ENCODE measurements at regions not wholly inside any gene's neighbourhood (a gene's known extent, or its start where the extent isn't known, plus 50 kb on each side); places are given as distances from the start of the nearest gene placed in this dataset.

GRCh38 chr11:44366026-44366425 is 56.1 kb upstream of the ALX4 start:
- H3K23ac ChIP-seq (ENCODE audit: low read length), result no peak overlapping the region
- H2BK5ac ChIP-seq (ENCODE audit: low read depth, low read length, poor library complexity), result no peak overlapping the region
- H3K4me1 ChIP-seq (ENCODE audit: control insufficient read depth in 1 of 2, insufficient read depth in 2 of 2, low read length in 2 of 2), result no peaks in the 10 kb centered on the region
- no peak overlapping the region for H3K14ac ChIP-seq (ENCODE audit: low read length)
- H4K91ac ChIP-seq (ENCODE audit: low read depth, low read length), result no peak overlapping the region
- H4K8ac ChIP-seq (ENCODE audit: low read depth, low read length), result no peak overlapping the region
- H3K79me1 ChIP-seq (ENCODE audit: low read length), result no peaks in the 10 kb centered on the region
- H3K4me2 ChIP-seq (ENCODE audit: low read length), result no peak overlapping the region
- H3K27me3 ChIP-seq (ENCODE audit: insufficient read depth, low read length), result no peaks in the 10 kb centered on the region
- no peak overlapping the region for H2BK120ac ChIP-seq (ENCODE audit: insufficient read depth, low read length, poor library complexity)
- H2AK5ac ChIP-seq (ENCODE audit: low read length), result no peak overlapping the region
- H3K9me3 ChIP-seq (ENCODE audit: insufficient read depth, low read depth, low read length), result no peaks in the 10 kb centered on the region
- H3K18ac ChIP-seq (ENCODE audit: low read length), result no peak overlapping the region
- no peak overlapping the region for H2AFZ ChIP-seq (ENCODE audit: insufficient read depth, low read length, poor library complexity)
- no peaks in the 10 kb centered on the region for H3K79me2 ChIP-seq (ENCODE audit: control insufficient read depth, insufficient read depth, low read length, poor library complexity)
- H3K27ac ChIP-seq (ENCODE audit: low read depth, low read length), result no peak overlapping the region
- no peaks in the 10 kb centered on the region for H3K36me3 ChIP-seq (ENCODE audit: control insufficient read depth in 1 of 2, insufficient read depth in 2 of 2, low read length in 2 of 2)
- no peak overlapping the region for H3K4ac ChIP-seq (ENCODE audit: low read depth, low read length)
- no peak overlapping the region for H3K4me3 ChIP-seq (ENCODE audit: low read depth, low read length)
- no peak overlapping the region for H3K9ac ChIP-seq (ENCODE audit: low read length)
- no peak for DNase-seq
- WGBS (ENCODE audit: extremely low coverage, insufficient coverage, insufficient read length), result no CpG with 5 or more reads among the region's 6 CpGs
- H4K12ac ChIP-seq (ENCODE audit: low read depth, low read length), result no peak overlapping the region
- H2BK12ac ChIP-seq (ENCODE audit: low read length), result no peak overlapping the region

GRCh38 chr11:44366741-44367140 is 56.8 kb upstream of the ALX4 start:
- WGBS (ENCODE audit: extremely low coverage, insufficient coverage, insufficient read length), result no CpG with 5 or more reads among the region's 8 CpGs
- Histone ChIP-seq H3K9ac (ENCODE audit: low read length) (no peak overlapping the region), H3K36me3 (ENCODE audit: control insufficient read depth in 1 of 2, insufficient read depth in 2 of 2, low read length in 2 of 2) (no peaks in the 10 kb centered on the region), H3K4me1 (ENCODE audit: control insufficient read depth in 1 of 2, insufficient read depth in 2 of 2, low read length in 2 of 2) (no peaks in the 10 kb centered on the region), H3K79me2 (ENCODE audit: control insufficient read depth, insufficient read depth, low read length, poor library complexity) (no peaks in the 10 kb centered on the region), H3K9me3 (ENCODE audit: insufficient read depth, low read depth, low read length) (no peaks in the 10 kb centered on the region), H4K12ac (ENCODE audit: low read depth, low read length) (no peak overlapping the region), H4K8ac (ENCODE audit: low read depth, low read length) (no peak overlapping the region), H2AFZ (ENCODE audit: insufficient read depth, low read length, poor library complexity) (no peak overlapping the region), H3K14ac (ENCODE audit: low read length) (no peak overlapping the region), H3K79me1 (ENCODE audit: low read length) (no peaks in the 10 kb centered on the region), H3K27me3 (ENCODE audit: insufficient read depth, low read length) (no peaks in the 10 kb centered on the region), H2BK12ac (ENCODE audit: low read length) (no peak overlapping the region), H3K23ac (ENCODE audit: low read length) (no peak overlapping the region), H2AK5ac (ENCODE audit: low read length) (no peak overlapping the region), H3K4me3 (ENCODE audit: low read depth, low read length) (no peak overlapping the region), H4K91ac (ENCODE audit: low read depth, low read length) (no peak overlapping the region), H3K18ac (ENCODE audit: low read length) (no peak overlapping the region), H2BK120ac (ENCODE audit: insufficient read depth, low read length, poor library complexity) (no peak overlapping the region), H3K27ac (ENCODE audit: low read depth, low read length) (no peak overlapping the region), H3K4me2 (ENCODE audit: low read length) (no peak overlapping the region), H2BK5ac (ENCODE audit: low read depth, low read length, poor library complexity) (no peak overlapping the region), H3K4ac (ENCODE audit: low read depth, low read length) (no peak overlapping the region)
- DNase-seq, result no peak

GRCh38 chr11:44367452-44367851 is 57.5 kb upstream of the ALX4 start:
- no peak overlapping the region for H3K9ac ChIP-seq (ENCODE audit: low read length)
- H3K4me3 ChIP-seq (ENCODE audit: low read depth, low read length), result no peak overlapping the region

GRCh38 chr11:44368886-44369285 is 58.9 kb upstream of the ALX4 start:
- Histone ChIP-seq H3K9me3 (ENCODE audit: insufficient read depth, low read depth, low read length) (no peaks in the 10 kb centered on the region), H2AK5ac (ENCODE audit: low read length) (no peak overlapping the region), H3K27me3 (ENCODE audit: insufficient read depth, low read length) (no peaks in the 10 kb centered on the region), H3K18ac (ENCODE audit: low read length) (no peak overlapping the region), H3K14ac (ENCODE audit: low read length) (no peak overlapping the region), H2BK5ac (ENCODE audit: low read depth, low read length, poor library complexity) (no peak overlapping the region), H3K23ac (ENCODE audit: low read length) (no peak overlapping the region), H3K4me2 (ENCODE audit: low read length) (no peak overlapping the region), H3K79me1 (ENCODE audit: low read length) (no peaks in the 10 kb centered on the region), H3K9ac (ENCODE audit: low read length) (no peak overlapping the region), H3K4ac (ENCODE audit: low read depth, low read length) (no peak overlapping the region), H2BK120ac (ENCODE audit: insufficient read depth, low read length, poor library complexity) (no peak overlapping the region), H3K79me2 (ENCODE audit: control insufficient read depth, insufficient read depth, low read length, poor library complexity) (no peaks in the 10 kb centered on the region), H2AFZ (ENCODE audit: insufficient read depth, low read length, poor library complexity) (no peak overlapping the region), H4K91ac (ENCODE audit: low read depth, low read length) (no peak overlapping the region), H3K27ac (ENCODE audit: low read depth, low read length) (no peak overlapping the region), H4K12ac (ENCODE audit: low read depth, low read length) (no peak overlapping the region), H3K4me3 (ENCODE audit: low read depth, low read length) (no peak overlapping the region), H4K8ac (ENCODE audit: low read depth, low read length) (no peak overlapping the region), H2BK12ac (ENCODE audit: low read length) (no peak overlapping the region), H3K4me1 (ENCODE audit: control insufficient read depth in 1 of 2, insufficient read depth in 2 of 2, low read length in 2 of 2) (no peaks in the 10 kb centered on the region), H3K36me3 (ENCODE audit: control insufficient read depth in 1 of 2, insufficient read depth in 2 of 2, low read length in 2 of 2) (no peaks in the 10 kb centered on the region)
- no peak for DNase-seq
- no CpG with 5 or more reads among the region's 2 CpGs for WGBS (ENCODE audit: extremely low coverage, insufficient coverage, insufficient read length)

More at GRCh38 chr11:44367452-44367851, 57.5 kb upstream of the ALX4 start:
- Histone ChIP-seq H3K14ac (ENCODE audit: low read length) (no peak overlapping the region), H3K79me2 (ENCODE audit: control insufficient read depth, insufficient read depth, low read length, poor library complexity) (no peaks in the 10 kb centered on the region), H3K27ac (ENCODE audit: low read depth, low read length) (no peak overlapping the region), H3K9me3 (ENCODE audit: insufficient read depth, low read depth, low read length) (no peaks in the 10 kb centered on the region), H4K91ac (ENCODE audit: low read depth, low read length) (no peak overlapping the region), H2BK5ac (ENCODE audit: low read depth, low read length, poor library complexity) (no peak overlapping the region), H3K27me3 (ENCODE audit: insufficient read depth, low read length) (no peaks in the 10 kb centered on the region), H3K4me1 (ENCODE audit: control insufficient read depth in 1 of 2, insufficient read depth in 2 of 2, low read length in 2 of 2) (no peaks in the 10 kb centered on the region), H2AFZ (ENCODE audit: insufficient read depth, low read length, poor library complexity) (no peak overlapping the region), H3K4me2 (ENCODE audit: low read length) (no peak overlapping the region), H4K8ac (ENCODE audit: low read depth, low read length) (no peak overlapping the region), H3K4ac (ENCODE audit: low read depth, low read length) (no peak overlapping the region), H4K12ac (ENCODE audit: low read depth, low read length) (no peak overlapping the region), H2AK5ac (ENCODE audit: low read length) (no peak overlapping the region), H3K79me1 (ENCODE audit: low read length) (no peaks in the 10 kb centered on the region), H3K18ac (ENCODE audit: low read length) (no peak overlapping the region), H2BK12ac (ENCODE audit: low read length) (no peak overlapping the region), H2BK120ac (ENCODE audit: insufficient read depth, low read length, poor library complexity) (no peak overlapping the region), H3K23ac (ENCODE audit: low read length) (no peak overlapping the region), H3K36me3 (ENCODE audit: control insufficient read depth in 1 of 2, insufficient read depth in 2 of 2, low read length in 2 of 2) (no peaks in the 10 kb centered on the region)
- WGBS (ENCODE audit: extremely low coverage, insufficient coverage, insufficient read length), result no CpG with 5 or more reads among the region's 1 CpG
- DNase-seq, result no peak

Data from trophoblast cell (in vitro differentiated cells and primary cell).